ENCODE measurements at regions not wholly inside any gene's neighbourhood (a gene's known extent, or its start where the extent isn't known, plus 50 kb on each side); places are given as distances from the start of the nearest gene placed in this dataset.

- TF ChIP-seq, protein P1, sequence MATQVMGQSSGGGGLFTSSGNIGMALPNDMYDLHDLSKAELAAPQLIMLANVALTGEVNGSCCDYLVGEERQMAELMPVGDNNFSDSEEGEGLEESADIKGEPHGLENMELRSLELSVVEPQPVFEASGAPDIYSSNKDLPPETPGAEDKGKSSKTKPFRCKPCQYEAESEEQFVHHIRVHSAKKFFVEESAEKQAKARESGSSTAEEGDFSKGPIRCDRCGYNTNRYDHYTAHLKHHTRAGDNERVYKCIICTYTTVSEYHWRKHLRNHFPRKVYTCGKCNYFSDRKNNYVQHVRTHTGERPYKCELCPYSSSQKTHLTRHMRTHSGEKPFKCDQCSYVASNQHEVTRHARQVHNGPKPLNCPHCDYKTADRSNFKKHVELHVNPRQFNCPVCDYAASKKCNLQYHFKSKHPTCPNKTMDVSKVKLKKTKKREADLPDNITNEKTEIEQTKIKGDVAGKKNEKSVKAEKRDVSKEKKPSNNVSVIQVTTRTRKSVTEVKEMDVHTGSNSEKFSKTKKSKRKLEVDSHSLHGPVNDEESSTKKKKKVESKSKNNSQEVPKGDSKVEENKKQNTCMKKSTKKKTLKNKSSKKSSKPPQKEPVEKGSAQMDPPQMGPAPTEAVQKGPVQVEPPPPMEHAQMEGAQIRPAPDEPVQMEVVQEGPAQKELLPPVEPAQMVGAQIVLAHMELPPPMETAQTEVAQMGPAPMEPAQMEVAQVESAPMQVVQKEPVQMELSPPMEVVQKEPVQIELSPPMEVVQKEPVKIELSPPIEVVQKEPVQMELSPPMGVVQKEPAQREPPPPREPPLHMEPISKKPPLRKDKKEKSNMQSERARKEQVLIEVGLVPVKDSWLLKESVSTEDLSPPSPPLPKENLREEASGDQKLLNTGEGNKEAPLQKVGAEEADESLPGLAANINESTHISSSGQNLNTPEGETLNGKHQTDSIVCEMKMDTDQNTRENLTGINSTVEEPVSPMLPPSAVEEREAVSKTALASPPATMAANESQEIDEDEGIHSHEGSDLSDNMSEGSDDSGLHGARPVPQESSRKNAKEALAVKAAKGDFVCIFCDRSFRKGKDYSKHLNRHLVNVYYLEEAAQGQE (IDR thresholded peaks at IDR 0.05; ENCODE audit: insufficient read depth in 1 of 2, low read depth in 2 of 2, low read length in 2 of 2): no peak
- no peak for TF ChIP-seq SIN3A (IDR thresholded peaks at IDR 0.05; ENCODE audit: borderline replicate concordance, insufficient read depth, low read length)
- no peak for TF ChIP-seq FOXP2 (optimal IDR thresholded peaks at IDR 0.05; ENCODE audit: borderline replicate concordance, extremely low read depth, extremely low read length, insufficient read depth)
- no peak for TF ChIP-seq POLR2AphosphoS5 (IDR thresholded peaks at IDR 0.05; ENCODE audit: low read depth, low read length)
- no peak for TF ChIP-seq TAF1 (IDR thresholded peaks at IDR 0.05; ENCODE audit: borderline replicate concordance, insufficient read depth, low read length)
Measured at GRCh38 chr2:107681936-107682335, 144.8 kb upstream of the RGPD4 start.

GRCh38 chr2:107684421-107684820 is 142.3 kb upstream of the RGPD4 start:
- no peak for TF ChIP-seq TAF1 (IDR thresholded peaks at IDR 0.05; ENCODE audit: borderline replicate concordance, insufficient read depth, low read length)
- no peak for TF ChIP-seq POLR2AphosphoS5 (IDR thresholded peaks at IDR 0.05; ENCODE audit: low read depth, low read length)
- TF ChIP-seq SIN3A (IDR thresholded peaks at IDR 0.05; ENCODE audit: borderline replicate concordance, insufficient read depth, low read length): no peak
- no peak for TF ChIP-seq FOXP2 (optimal IDR thresholded peaks at IDR 0.05; ENCODE audit: borderline replicate concordance, extremely low read depth, extremely low read length, insufficient read depth)
- TF ChIP-seq, protein P1 (IDR thresholded peaks at IDR 0.05; ENCODE audit: insufficient read depth in 1 of 2, low read depth in 2 of 2, low read length in 2 of 2): no peak

DNA sequence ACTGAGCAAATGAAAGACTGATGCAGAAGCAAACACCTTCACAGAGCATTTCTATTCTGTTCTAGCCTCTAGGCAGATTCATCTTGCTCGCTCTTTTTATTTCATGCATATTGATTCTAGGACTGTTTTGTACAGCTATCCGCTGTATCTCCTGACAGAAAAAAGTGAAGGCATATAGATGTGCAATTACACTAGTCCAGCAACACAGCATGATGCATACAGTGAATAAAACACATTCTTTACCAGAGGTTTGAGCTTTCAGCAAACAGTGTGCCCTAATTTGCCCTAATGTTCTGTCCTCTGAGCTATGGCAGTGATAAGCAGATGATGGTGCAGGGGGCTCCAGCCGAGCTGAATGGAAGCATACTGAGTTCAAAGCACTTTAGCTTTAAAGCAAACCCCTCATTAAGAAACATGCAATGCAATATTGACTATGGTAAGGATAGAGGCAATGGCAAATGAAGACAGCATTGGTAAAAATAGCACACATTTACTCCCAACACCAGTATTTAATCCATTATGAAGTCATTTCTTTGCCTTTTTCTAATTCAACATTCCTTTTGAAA is 141.2 kb upstream of the RGPD4 start:
- TF ChIP-seq, protein P1 (IDR thresholded peaks at IDR 0.05; ENCODE audit: insufficient read depth in 1 of 2, low read depth in 2 of 2, low read length in 2 of 2): no peak
- TF ChIP-seq SIN3A (IDR thresholded peaks at IDR 0.05; ENCODE audit: borderline replicate concordance, insufficient read depth, low read length) (no peak), FOXP2 (optimal IDR thresholded peaks at IDR 0.05; ENCODE audit: borderline replicate concordance, extremely low read depth, extremely low read length, insufficient read depth) (no peak), TAF1 (IDR thresholded peaks at IDR 0.05; ENCODE audit: borderline replicate concordance, insufficient read depth, low read length) (no peak), POLR2AphosphoS5 (IDR thresholded peaks at IDR 0.05; ENCODE audit: low read depth, low read length) (no peak)

- TF ChIP-seq FOXP2 (optimal IDR thresholded peaks at IDR 0.05; ENCODE audit: borderline replicate concordance, extremely low read depth, extremely low read length, insufficient read depth) (no peak), POLR2AphosphoS5 (IDR thresholded peaks at IDR 0.05; ENCODE audit: low read depth, low read length) (no peak), SIN3A (IDR thresholded peaks at IDR 0.05; ENCODE audit: borderline replicate concordance, insufficient read depth, low read length) (no peak), TAF1 (IDR thresholded peaks at IDR 0.05; ENCODE audit: borderline replicate concordance, insufficient read depth, low read length) (no peak)
- TF ChIP-seq, protein P1 (IDR thresholded peaks at IDR 0.05; ENCODE audit: insufficient read depth in 1 of 2, low read depth in 2 of 2, low read length in 2 of 2): no peak
Measured at GRCh38 chr2:107687073-107687472, 139.6 kb upstream of the RGPD4 start.
